ENCODE measurements at regions not wholly inside any gene's neighbourhood (a gene's known extent, or its start where the extent isn't known, plus 50 kb on each side); places are given as distances from the start of the nearest gene placed in this dataset.

GRCh38 chr7:12761111-12761510 lies 73.7 kb downstream of the ARL4A start:
- Mint-ChIP-seq H3K27me3 (ENCODE audit: unreplicated experiment) (no peaks in the 10 kb centered on the region), H3K27ac (ENCODE audit: unreplicated experiment) (no peak overlapping the region), H3K4me3 (ENCODE audit: unreplicated experiment) (no peak overlapping the region), H3K9me3 (ENCODE audit: unreplicated experiment) (no peaks in the 10 kb centered on the region), H3K4me1 (ENCODE audit: low read depth, unreplicated experiment) (no peaks in the 10 kb centered on the region), H3K36me3 (ENCODE audit: unreplicated experiment) (no peaks in the 10 kb centered on the region)
- no peak for TF ChIP-seq CTCF (IDR thresholded peaks at IDR 0.05; ENCODE audit: partially characterized antibody, unreplicated experiment)
- DNase-seq = no peak

- Mint-ChIP-seq H3K27me3 (ENCODE audit: unreplicated experiment) (no peaks in the 10 kb centered on the region), H3K27ac (ENCODE audit: unreplicated experiment) (no peak overlapping the region), H3K9me3 (ENCODE audit: unreplicated experiment) (no peaks in the 10 kb centered on the region), H3K36me3 (ENCODE audit: unreplicated experiment) (no peaks in the 10 kb centered on the region), H3K4me3 (ENCODE audit: unreplicated experiment) (no peak overlapping the region), H3K4me1 (ENCODE audit: low read depth, unreplicated experiment) (no peaks in the 10 kb centered on the region)
- DNase-seq = no peak
- TF ChIP-seq CTCF (IDR thresholded peaks at IDR 0.05; ENCODE audit: partially characterized antibody, unreplicated experiment) = no peak
These were observed 74.3 kb downstream of the ARL4A start for GRCh38 chr7:12761691-12762090.

GRCh38 chr7:12764458-12764891 lies 77.0 kb downstream of the ARL4A start:
- Mint-ChIP-seq H3K4me1 (ENCODE audit: low read depth, unreplicated experiment) (no peaks in the 10 kb centered on the region), H3K4me3 (ENCODE audit: unreplicated experiment) (no peak overlapping the region), H3K27me3 (ENCODE audit: unreplicated experiment) (no peaks in the 10 kb centered on the region), H3K27ac (ENCODE audit: unreplicated experiment) (no peak overlapping the region), H3K36me3 (ENCODE audit: unreplicated experiment) (no peaks in the 10 kb centered on the region), H3K9me3 (ENCODE audit: unreplicated experiment) (no peaks in the 10 kb centered on the region)
- TF ChIP-seq CTCF (IDR thresholded peaks at IDR 0.05; ENCODE audit: partially characterized antibody, unreplicated experiment) = no peak
- no peak for DNase-seq

- no peaks in the 10 kb centered on the region for H3K36me3 Mint-ChIP-seq (ENCODE audit: unreplicated experiment)
These were observed 78.1 kb downstream of the ARL4A start for GRCh38 chr7:12765431-12766100.

More at GRCh38 chr7:12765431-12766100, 78.1 kb downstream of the ARL4A start:
- Mint-ChIP-seq H3K4me3 (ENCODE audit: unreplicated experiment) (no peak overlapping the region), H3K27ac (ENCODE audit: unreplicated experiment) (no peak overlapping the region), H3K27me3 (ENCODE audit: unreplicated experiment) (no peaks in the 10 kb centered on the region), H3K9me3 (ENCODE audit: unreplicated experiment) (no peaks in the 10 kb centered on the region), H3K4me1 (ENCODE audit: low read depth, unreplicated experiment) (no peaks in the 10 kb centered on the region)
- DNase-seq = no peak
- TF ChIP-seq CTCF (IDR thresholded peaks at IDR 0.05; ENCODE audit: partially characterized antibody, unreplicated experiment) = no peak
